Gastroesophageal sphincter (tissue), 4 donors: ENCODE measurements at regions not wholly inside any gene's neighbourhood (a gene's known extent, or its start where the extent isn't known, plus 50 kb on each side); places are given as distances from the start of the nearest gene placed in this dataset.
"Not testable (repeated sequence)": the region's sequence is repeated elsewhere in the genome, so short reads cannot be mapped to it uniquely, and the experiment has no call there.

ENCODE experiments used
- ATAC-seq: fragments of 150-250 bp; one replicate; pipeline ENCODE4 v1.9.1; 2016; ENCODE audit warnings: mild to moderate bottlenecking, moderate library complexity
- H3K27ac ChIP-seq, 4 donors: fragments of 200-600 bp; sonication (generic) in 3 of 4; 1 replicate in 3 of 4; 2 replicates in 1 of 4; pipeline ENCODE4 v1.5.1; 2016 to 2019
- H3K27me3 ChIP-seq: fragments of 200-600 bp; sonication (generic); one replicate; pipeline ENCODE4 v1.5.1; 2019
- H3K36me3 ChIP-seq, 2 donors: fragments of 200-600 bp; sonication (generic); one replicate each; pipeline ENCODE4 v1.5.1; 2019; ENCODE audit warnings: control low read depth in 1 of 2
- H3K4me1 ChIP-seq, 3 donors: fragments of 200-600 bp; sonication (generic); 1 replicate in 2 of 3; 2 replicates in 1 of 3; pipeline ENCODE4 v1.5.1; 2016 to 2019; ENCODE audit warnings: control low read depth in 2 of 3
- H3K4me3 ChIP-seq, 2 donors: fragments of 200-600 bp; sonication (generic); one replicate each; pipeline ENCODE4 v1.5.1; 2019; ENCODE audit warnings: mild to moderate bottlenecking in 1 of 2, moderate library complexity in 1 of 2
- H3K9me3 ChIP-seq, 3 donors: fragments of 200-600 bp; sonication (generic); one replicate each; pipeline ENCODE4 v1.5.1; 2017 to 2019; ENCODE audit warnings: control low read depth in 2 of 3
- CTCF ChIP-seq, 4 experiments: fragments of 200-600 bp in 2 of 4; fragments of 450-650 bp in 2 of 4; sonication (generic) in 1 of 4; IDR thresholded peaks; one replicate each; pipeline ENCODE4 v1.5.1; 2017 to 2019; ENCODE audit warnings: antibody characterized with exemption in 4 of 4, mild to moderate bottlenecking in 2 of 4, moderate library complexity in 2 of 4
- EP300 ChIP-seq: sonication (generic); formaldehyde crosslinking; IDR thresholded peaks from one replicate; pipeline ENCODE4 v1.6.1; 2017; ENCODE audit warnings: antibody characterized with exemption, mild to moderate bottlenecking
- POLR2A ChIP-seq, 2 donors: fragments of 450-650 bp; IDR thresholded peaks; one replicate each; pipeline ENCODE4 v1.6.1; 2017; ENCODE audit warnings: antibody characterized with exemption in 2 of 2, mild to moderate bottlenecking in 2 of 2, moderate library complexity in 1 of 2
- POLR2AphosphoS5 ChIP-seq: sonication (generic); formaldehyde crosslinking; IDR thresholded peaks from one replicate; pipeline ENCODE4 v1.6.1; 2017; ENCODE audit warnings: antibody characterized with exemption
- WGBS, 2 donors: methylation state at CpG; one replicate each; pipeline ENCODE4 v1.1.5; 2018; ENCODE audit warnings: low coverage in 1 of 2; 5-methylcytosine and 5-hydroxymethylcytosine counted together

GRCh38 chr3:5707794-5708193 is 520.3 kb downstream of the EDEM1 start:
- H3K4me3 ChIP-seq: no peak overlapping the region
- H3K9me3 ChIP-seq: no peaks in the 10 kb centered on the region
- no peak overlapping the region for H3K27ac ChIP-seq
- H3K36me3 ChIP-seq: no peaks in the 10 kb centered on the region
- no peaks in the 10 kb centered on the region for H3K4me1 ChIP-seq
- no peaks in the 10 kb centered on the region for H3K27me3 ChIP-seq
- TF ChIP-seq CTCF (IDR thresholded peaks at IDR 0.05): no peak
- no peak for TF ChIP-seq POLR2AphosphoS5
- TF ChIP-seq POLR2A (IDR thresholded peaks at IDR 0.05): no peak
- TF ChIP-seq EP300: no peak
- no peak for ATAC-seq
- 28 to 31% methylated on average over 2 of the region's 2 CpGs for WGBS, 2 donors

- Histone ChIP-seq H3K36me3 (no peaks in the 10 kb centered on the region), H3K4me1 (no peaks in the 10 kb centered on the region), H3K9me3 (no peaks in the 10 kb centered on the region), H3K27ac (no peak overlapping the region), H3K27me3 (no peaks in the 10 kb centered on the region), H3K4me3 (no peak overlapping the region)
- TF ChIP-seq POLR2A (IDR thresholded peaks at IDR 0.05) (no peak), POLR2AphosphoS5 (no peak), CTCF (IDR thresholded peaks at IDR 0.05) (no peak), EP300 (no peak)
- ATAC-seq: no peak
- 46 to 100% methylated on average over 1 to 2 of the region's 2 CpGs for WGBS, 2 donors
Measured at GRCh38 chr3:5709714-5710113, 522.2 kb downstream of the EDEM1 start.

GRCh38 chr3:5710718-5711117 is 523.2 kb downstream of the EDEM1 start:
- Histone ChIP-seq H3K27ac (no peak overlapping the region), H3K4me3 (no peak overlapping the region), H3K27me3 (no peaks in the 10 kb centered on the region), H3K36me3 (no peaks in the 10 kb centered on the region), H3K4me1 (no peaks in the 10 kb centered on the region), H3K9me3 (no peaks in the 10 kb centered on the region)
- no peak for TF ChIP-seq CTCF (IDR thresholded peaks at IDR 0.05)
- TF ChIP-seq POLR2A (IDR thresholded peaks at IDR 0.05): no peak
- no peak for TF ChIP-seq EP300
- TF ChIP-seq POLR2AphosphoS5: no peak
- no peak for ATAC-seq
- 63 to 89% methylated on average over 2 to 3 of the region's 3 CpGs for WGBS, 2 donors

GRCh38 chr3:5717254-5717653 is 529.7 kb downstream of the EDEM1 start:
- H3K9me3 ChIP-seq: no peaks in the 10 kb centered on the region
- WGBS, 2 donors: 33 to 62% methylated on average over 1 of the region's 1 CpG
- no peak overlapping the region for H3K4me3 ChIP-seq
- ATAC-seq: no peak
- H3K36me3 ChIP-seq: no peaks in the 10 kb centered on the region
- no peak for TF ChIP-seq POLR2AphosphoS5
- no peak for TF ChIP-seq EP300
- no peak for TF ChIP-seq CTCF (IDR thresholded peaks at IDR 0.05)
- no peak for TF ChIP-seq POLR2A (IDR thresholded peaks at IDR 0.05)
- H3K4me1 ChIP-seq: no peaks in the 10 kb centered on the region
- peaks cover 4% of the 10 kb centered on the region for H3K27me3 ChIP-seq
- H3K27ac ChIP-seq: no peak overlapping the region

- not testable (repeated sequence) for H3K4me1 ChIP-seq, H3K9me3 ChIP-seq, H3K27ac ChIP-seq, H3K36me3 ChIP-seq, H3K4me3 ChIP-seq, ATAC-seq, H3K27me3 ChIP-seq
Measured at GRCh38 chr3:5719668-5720067, 532.2 kb downstream of the EDEM1 start.

GRCh38 chr3:5725801-5726200 is 538.3 kb downstream of the EDEM1 start:
- no peak for TF ChIP-seq POLR2A (IDR thresholded peaks at IDR 0.05)
- no peak for TF ChIP-seq CTCF (IDR thresholded peaks at IDR 0.05)
- H3K4me1 ChIP-seq: no peaks in the 10 kb centered on the region
- H3K27me3 ChIP-seq: no peaks in the 10 kb centered on the region
- no peak overlapping the region for H3K27ac ChIP-seq
- no peak for ATAC-seq
- H3K9me3 ChIP-seq: no peaks in the 10 kb centered on the region
- H3K4me3 ChIP-seq: no peak overlapping the region
- WGBS, 2 donors: 25% methylated on average over 2 of the region's 2 CpGs; no CpG with 5 or more reads in 1 of the 2 donors
- H3K36me3 ChIP-seq: no peaks in the 10 kb centered on the region
